ENCODE measurements at regions not wholly inside any gene's neighbourhood (a gene's known extent, or its start where the extent isn't known, plus 50 kb on each side); places are given as distances from the start of the nearest gene placed in this dataset.

DNA sequence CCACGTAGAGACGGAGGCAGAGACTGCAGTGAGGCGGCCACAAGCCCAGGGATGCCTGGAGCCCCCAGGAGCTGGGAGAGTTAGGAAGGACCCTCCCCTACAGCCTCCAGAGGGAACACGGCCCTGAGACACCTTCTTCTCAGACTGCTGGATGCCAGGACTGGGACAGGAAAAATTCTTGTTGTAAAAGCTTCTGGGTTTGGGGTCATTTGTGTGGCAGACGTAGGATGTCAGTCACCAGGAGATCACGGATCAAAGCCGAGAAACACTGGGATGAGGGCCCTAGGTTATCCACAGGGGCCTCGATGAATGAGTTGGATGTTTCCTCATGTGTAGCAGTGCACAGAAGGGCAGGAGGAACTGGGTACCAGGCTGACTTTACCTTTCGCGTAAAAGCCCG is 163.7 kb downstream of the SHOX start:
- 78 to 83% methylated on average over 11 of the region's 11 CpGs for WGBS, 2 donors
- no peak overlapping the region for H3K4me3 ChIP-seq
- peaks cover 0 to 6% (median 0%) of the 10 kb centered on the region in 11 donors for H3K9me3 ChIP-seq
- peaks cover 0 to 44% (median 39%) of the 10 kb centered on the region in 7 donors for H3K27me3 ChIP-seq
- H3K4me1 ChIP-seq = no peaks in the 10 kb centered on the region
- TF ChIP-seq, protein P1, sequence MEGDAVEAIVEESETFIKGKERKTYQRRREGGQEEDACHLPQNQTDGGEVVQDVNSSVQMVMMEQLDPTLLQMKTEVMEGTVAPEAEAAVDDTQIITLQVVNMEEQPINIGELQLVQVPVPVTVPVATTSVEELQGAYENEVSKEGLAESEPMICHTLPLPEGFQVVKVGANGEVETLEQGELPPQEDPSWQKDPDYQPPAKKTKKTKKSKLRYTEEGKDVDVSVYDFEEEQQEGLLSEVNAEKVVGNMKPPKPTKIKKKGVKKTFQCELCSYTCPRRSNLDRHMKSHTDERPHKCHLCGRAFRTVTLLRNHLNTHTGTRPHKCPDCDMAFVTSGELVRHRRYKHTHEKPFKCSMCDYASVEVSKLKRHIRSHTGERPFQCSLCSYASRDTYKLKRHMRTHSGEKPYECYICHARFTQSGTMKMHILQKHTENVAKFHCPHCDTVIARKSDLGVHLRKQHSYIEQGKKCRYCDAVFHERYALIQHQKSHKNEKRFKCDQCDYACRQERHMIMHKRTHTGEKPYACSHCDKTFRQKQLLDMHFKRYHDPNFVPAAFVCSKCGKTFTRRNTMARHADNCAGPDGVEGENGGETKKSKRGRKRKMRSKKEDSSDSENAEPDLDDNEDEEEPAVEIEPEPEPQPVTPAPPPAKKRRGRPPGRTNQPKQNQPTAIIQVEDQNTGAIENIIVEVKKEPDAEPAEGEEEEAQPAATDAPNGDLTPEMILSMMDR (IDR thresholded peaks at IDR 0.05) = no peak
- DNase-seq = no peak
- no peak for ATAC-seq
- intact Hi-C loops (cut with DNase I) = no loop called here
- H3K27ac ChIP-seq = no peak overlapping the region
- no peaks in the 10 kb centered on the region for H3K36me3 ChIP-seq

DNA sequence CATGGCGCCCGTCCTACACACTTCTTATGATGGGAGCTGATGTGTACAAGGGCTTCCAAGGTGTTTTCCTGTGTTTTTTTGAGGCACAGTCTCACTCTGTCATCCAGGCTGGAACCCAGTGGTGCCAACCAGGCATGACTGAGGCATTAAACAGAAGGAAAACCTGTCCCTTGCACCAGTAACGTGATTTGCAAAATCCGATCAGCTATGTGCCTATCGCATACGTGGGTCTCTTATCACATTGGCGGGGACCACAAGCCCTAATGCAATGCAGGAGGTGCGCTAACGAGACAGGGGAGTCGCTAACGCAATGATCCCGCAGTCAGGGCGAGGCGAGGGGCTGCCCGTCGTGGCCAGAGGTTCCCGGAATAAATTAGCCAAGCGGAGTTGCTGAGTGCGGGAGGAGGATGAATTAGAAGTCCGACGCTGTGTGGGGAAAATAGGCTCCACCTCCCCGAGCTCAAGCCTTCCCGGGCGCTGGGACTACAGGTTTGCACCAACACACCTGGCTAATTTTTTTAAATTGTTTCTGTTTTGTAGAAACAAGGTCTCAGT is 162.7 kb downstream of the SHOX start:
- TF ChIP-seq, protein P1 (IDR thresholded peaks at IDR 0.05) = no peak
- ATAC-seq (no peak), DNase-seq (no peak)
- Histone ChIP-seq H3K27me3 (peaks cover 0 to 54% (median 47%) of the 10 kb centered on the region in 7 donors), H3K27ac (no peak overlapping the region), H3K4me1 (no peaks in the 10 kb centered on the region), H3K9me3 (peaks cover 0 to 6% (median 0%) of the 10 kb centered on the region in 11 donors), H3K4me3 (no peak overlapping the region), H3K36me3 (no peaks in the 10 kb centered on the region)
- WGBS, 2 donors = 49 to 63% methylated on average over 24 of the region's 24 CpGs
- intact Hi-C loops (cut with DNase I) = no loop called here

DNA sequence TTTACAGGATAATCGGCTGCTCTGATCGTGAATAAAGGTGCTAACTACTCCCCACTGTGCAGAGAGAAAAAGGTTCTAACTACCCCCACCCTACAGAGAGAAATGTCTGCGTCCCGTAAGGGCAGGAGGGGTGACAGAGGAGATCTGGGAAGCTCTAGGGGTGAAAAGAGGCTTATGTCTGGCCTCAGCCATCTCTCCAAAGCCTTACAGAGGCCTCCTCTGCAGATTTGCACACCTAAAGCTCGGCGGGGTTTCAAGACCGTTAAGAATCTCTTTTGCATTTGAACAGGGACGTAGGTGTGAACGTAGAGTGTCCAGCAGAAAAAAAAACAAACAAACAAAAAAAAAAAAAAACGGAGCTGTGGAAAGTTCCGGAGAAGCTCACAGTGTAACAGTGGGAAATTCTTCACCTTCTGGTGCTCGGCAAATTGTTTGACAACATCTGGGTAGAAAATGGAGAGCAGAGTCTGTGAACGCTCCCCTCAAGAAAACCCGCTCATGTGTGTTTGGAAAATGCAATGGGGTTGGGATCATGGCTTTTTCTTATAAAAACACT is 161.0 kb downstream of the SHOX start:
- ATAC-seq = no peak
- peaks cover 0 to 58% (median 47%) of the 10 kb centered on the region in 7 donors for H3K27me3 ChIP-seq

DNA sequence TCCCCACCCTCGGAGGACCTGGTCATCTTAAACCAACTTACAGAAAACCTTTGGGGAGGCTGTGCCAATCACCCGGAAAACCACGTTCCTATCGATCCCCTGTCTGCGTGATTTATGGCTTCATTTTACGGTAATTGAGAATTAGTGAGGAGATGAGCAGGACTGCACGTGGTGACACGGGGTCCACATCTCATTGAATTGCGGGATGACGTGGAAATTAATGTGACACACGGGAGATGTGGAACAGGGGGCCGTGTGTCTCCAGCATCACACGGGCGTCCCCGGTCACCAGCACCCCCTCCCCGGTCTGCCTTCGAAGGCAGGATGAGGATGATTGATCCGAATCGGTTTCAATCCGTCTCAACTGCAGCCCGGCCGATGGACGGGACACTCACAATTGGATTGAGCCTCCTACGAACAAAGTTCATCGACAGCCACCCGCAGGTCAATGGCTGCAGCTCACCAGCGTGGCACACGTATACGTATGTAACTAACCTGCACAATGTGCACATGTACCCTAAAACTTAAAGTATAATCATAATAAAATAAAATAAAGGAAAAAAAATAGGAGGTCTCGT is 160.3 kb downstream of the SHOX start:
- Histone ChIP-seq H3K4me1 (no peaks in the 10 kb centered on the region), H3K27ac (no peak overlapping the region), H3K36me3 (no peaks in the 10 kb centered on the region), H3K4me3 (no peak overlapping the region), H3K9me3 (peaks cover 0 to 6% (median 0%) of the 10 kb centered on the region in 11 donors), H3K27me3 (peaks cover 0 to 61% (median 47%) of the 10 kb centered on the region in 7 donors)
- TF ChIP-seq, protein P1 (IDR thresholded peaks at IDR 0.05) = no peak
- 16 to 17% methylated on average over 30 of the region's 30 CpGs for WGBS, 2 donors
- DNase-seq (no peak), ATAC-seq (no peak)
- intact Hi-C loops (cut with DNase I) = no loop called here

More for the DNA sequence above, 161.0 kb downstream of the SHOX start:
- H3K36me3 ChIP-seq = no peaks in the 10 kb centered on the region
- no peak overlapping the region for H3K4me3 ChIP-seq
- intact Hi-C loops (cut with DNase I) = no loop called here
- WGBS, 2 donors = 7 to 8% methylated on average over 14 of the region's 14 CpGs
- peaks cover 0 to 6% (median 0%) of the 10 kb centered on the region in 11 donors for H3K9me3 ChIP-seq
- H3K4me1 ChIP-seq = no peaks in the 10 kb centered on the region
- no peak overlapping the region for H3K27ac ChIP-seq
- TF ChIP-seq, protein P1 (IDR thresholded peaks at IDR 0.05) = no peak
- no peak for DNase-seq
